GM23338 (cell line): ENCODE measurements at regions not wholly inside any gene's neighbourhood (a gene's known extent, or its start where the extent isn't known, plus 50 kb on each side); places are given as distances from the start of the nearest gene placed in this dataset.

Source experiments
- CREB1 ChIP-seq: fragments of 250-450 bp; sonication (Bioruptor Pico); IDR thresholded peaks from 2 replicates; pipeline ENCODE4 v1.5.0; 2020; ENCODE audit warnings: low read depth, mild to moderate bottlenecking, moderate library complexity
- EZH2 ChIP-seq: fragments of 200-600 bp; sonication (generic); IDR thresholded peaks from one replicate; pipeline ENCODE4 v1.8.0; 2017; ENCODE audit warnings: antibody characterized with exemption, mild to moderate bottlenecking, low read depth; ENCODE audit not compliant: unreplicated experiment
- EZH2phosphoT487 ChIP-seq: fragments of 200-600 bp; sonication (generic); IDR thresholded peaks from one replicate; pipeline ENCODE4 v1.8.1; 2018; ENCODE audit warnings: antibody characterized with exemption; ENCODE audit not compliant: unreplicated experiment
- JUNB ChIP-seq: IDR thresholded peaks from one replicate; pipeline ENCODE4 v1.6.1; 2016; ENCODE audit warnings: antibody characterized with exemption; ENCODE audit not compliant: unreplicated experiment
- NANOG ChIP-seq: IDR thresholded peaks from 2 replicates; pipeline ENCODE4 v1.6.1; 2016; ENCODE audit warnings: antibody characterized with exemption, borderline replicate concordance
- POLR2AphosphoS5 ChIP-seq: IDR thresholded peaks from 2 replicates; pipeline ENCODE4 v1.6.1; 2016; ENCODE audit warnings: antibody characterized with exemption, low read depth
- REST ChIP-seq: IDR thresholded peaks from one replicate; pipeline ENCODE4 v1.6.1; 2018; ENCODE audit warnings: antibody characterized with exemption; ENCODE audit not compliant: unreplicated experiment
- STAT1 ChIP-seq: IDR thresholded peaks from one replicate; pipeline ENCODE4 v1.6.1; 2016; ENCODE audit warnings: antibody characterized with exemption; ENCODE audit not compliant: unreplicated experiment
- ZNF114 ChIP-seq: fragments of 250-450 bp; sonication (Bioruptor Pico); IDR thresholded peaks from 2 replicates; pipeline ENCODE4 v1.5.0; 2020; ENCODE audit warnings: mild to moderate bottlenecking, moderate library complexity
- ZNF331 ChIP-seq: fragments of 250-450 bp; sonication (Bioruptor Pico); IDR thresholded peaks from 2 replicates; pipeline ENCODE4 v1.5.0; 2020; ENCODE audit warnings: low read depth, mild to moderate bottlenecking, moderate library complexity
- TF ChIP-seq, protein P1 (sequence below), 2 experiments: fragments of 200-600 bp in 1 of 2; sonication (generic) in 1 of 2; conservative IDR thresholded peaks; 2 replicates each; pipeline versions ENCODE4 v1.5.1 to v1.6.1; 2016 to 2017; ENCODE audit warnings: antibody characterized with exemption in 2 of 2, low read depth in 2 of 2, mild to moderate bottlenecking in 2 of 2, moderate library complexity in 1 of 2
- TF ChIP-seq, protein P2 (sequence below): IDR thresholded peaks from 2 replicates; pipeline ENCODE4 v1.6.1; 2016; ENCODE audit warnings: antibody characterized with exemption

DNA sequence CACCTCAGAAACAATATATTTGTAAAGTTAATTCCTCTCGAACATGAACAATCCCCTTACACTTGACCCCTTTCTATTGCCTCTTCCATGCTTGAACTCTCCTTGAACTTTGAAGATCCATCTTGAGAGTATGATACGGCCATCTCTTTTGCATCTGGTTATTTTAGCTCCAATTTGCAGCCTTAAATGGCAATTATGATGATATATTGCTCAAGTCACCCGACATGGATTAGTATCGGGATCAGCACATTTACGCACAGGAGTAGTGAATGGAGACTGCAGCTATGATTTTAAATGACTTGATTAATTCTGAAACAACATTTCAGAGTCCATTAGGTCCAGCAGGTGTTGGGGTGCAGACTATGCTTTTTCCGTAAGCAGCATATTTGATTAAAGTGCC lies 143.8 kb upstream of the PAQR3 start:
- TF ChIP-seq, protein P1, sequence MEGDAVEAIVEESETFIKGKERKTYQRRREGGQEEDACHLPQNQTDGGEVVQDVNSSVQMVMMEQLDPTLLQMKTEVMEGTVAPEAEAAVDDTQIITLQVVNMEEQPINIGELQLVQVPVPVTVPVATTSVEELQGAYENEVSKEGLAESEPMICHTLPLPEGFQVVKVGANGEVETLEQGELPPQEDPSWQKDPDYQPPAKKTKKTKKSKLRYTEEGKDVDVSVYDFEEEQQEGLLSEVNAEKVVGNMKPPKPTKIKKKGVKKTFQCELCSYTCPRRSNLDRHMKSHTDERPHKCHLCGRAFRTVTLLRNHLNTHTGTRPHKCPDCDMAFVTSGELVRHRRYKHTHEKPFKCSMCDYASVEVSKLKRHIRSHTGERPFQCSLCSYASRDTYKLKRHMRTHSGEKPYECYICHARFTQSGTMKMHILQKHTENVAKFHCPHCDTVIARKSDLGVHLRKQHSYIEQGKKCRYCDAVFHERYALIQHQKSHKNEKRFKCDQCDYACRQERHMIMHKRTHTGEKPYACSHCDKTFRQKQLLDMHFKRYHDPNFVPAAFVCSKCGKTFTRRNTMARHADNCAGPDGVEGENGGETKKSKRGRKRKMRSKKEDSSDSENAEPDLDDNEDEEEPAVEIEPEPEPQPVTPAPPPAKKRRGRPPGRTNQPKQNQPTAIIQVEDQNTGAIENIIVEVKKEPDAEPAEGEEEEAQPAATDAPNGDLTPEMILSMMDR (conservative IDR thresholded peaks at IDR 0.05; ENCODE audit: low read depth in 2 of 2) = no peak
- TF ChIP-seq EZH2 (no peak), JUNB (no peak), CREB1 (CRISPR knock-in tag) (no peak), STAT1 (no peak), POLR2AphosphoS5 (no peak), REST (no peak), EZH2phosphoT487 (no peak), NANOG (no peak), ZNF114 (CRISPR knock-in tag) (no peak), ZNF331 (CRISPR knock-in tag) (no peak)
- TF ChIP-seq, protein P2, sequence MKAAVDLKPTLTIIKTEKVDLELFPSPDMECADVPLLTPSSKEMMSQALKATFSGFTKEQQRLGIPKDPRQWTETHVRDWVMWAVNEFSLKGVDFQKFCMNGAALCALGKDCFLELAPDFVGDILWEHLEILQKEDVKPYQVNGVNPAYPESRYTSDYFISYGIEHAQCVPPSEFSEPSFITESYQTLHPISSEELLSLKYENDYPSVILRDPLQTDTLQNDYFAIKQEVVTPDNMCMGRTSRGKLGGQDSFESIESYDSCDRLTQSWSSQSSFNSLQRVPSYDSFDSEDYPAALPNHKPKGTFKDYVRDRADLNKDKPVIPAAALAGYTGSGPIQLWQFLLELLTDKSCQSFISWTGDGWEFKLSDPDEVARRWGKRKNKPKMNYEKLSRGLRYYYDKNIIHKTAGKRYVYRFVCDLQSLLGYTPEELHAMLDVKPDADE = no peak
